Tibial nerve (tissue), 3 donors: ENCODE measurements at regions not wholly inside any gene's neighbourhood (a gene's known extent, or its start where the extent isn't known, plus 50 kb on each side); places are given as distances from the start of the nearest gene placed in this dataset.

Experiments used
- POLR2A ChIP-seq, 2 donors: fragments of 450-650 bp; IDR thresholded peaks; one replicate each; pipeline ENCODE4 v1.6.1; 2017; ENCODE audit warnings: antibody characterized with exemption in 2 of 2, mild to moderate bottlenecking in 2 of 2, moderate library complexity in 2 of 2
- TF ChIP-seq, protein P1 (sequence below), 5 experiments: fragments of 200-600 bp in 3 of 5; fragments of 450-650 bp in 2 of 5; sonication (generic) in 3 of 5; IDR thresholded peaks; one replicate each; pipeline ENCODE4 v1.5.1; 2016 to 2019; ENCODE audit warnings: antibody characterized with exemption in 5 of 5, mild to moderate bottlenecking in 3 of 5, moderate library complexity in 2 of 5

DNA sequence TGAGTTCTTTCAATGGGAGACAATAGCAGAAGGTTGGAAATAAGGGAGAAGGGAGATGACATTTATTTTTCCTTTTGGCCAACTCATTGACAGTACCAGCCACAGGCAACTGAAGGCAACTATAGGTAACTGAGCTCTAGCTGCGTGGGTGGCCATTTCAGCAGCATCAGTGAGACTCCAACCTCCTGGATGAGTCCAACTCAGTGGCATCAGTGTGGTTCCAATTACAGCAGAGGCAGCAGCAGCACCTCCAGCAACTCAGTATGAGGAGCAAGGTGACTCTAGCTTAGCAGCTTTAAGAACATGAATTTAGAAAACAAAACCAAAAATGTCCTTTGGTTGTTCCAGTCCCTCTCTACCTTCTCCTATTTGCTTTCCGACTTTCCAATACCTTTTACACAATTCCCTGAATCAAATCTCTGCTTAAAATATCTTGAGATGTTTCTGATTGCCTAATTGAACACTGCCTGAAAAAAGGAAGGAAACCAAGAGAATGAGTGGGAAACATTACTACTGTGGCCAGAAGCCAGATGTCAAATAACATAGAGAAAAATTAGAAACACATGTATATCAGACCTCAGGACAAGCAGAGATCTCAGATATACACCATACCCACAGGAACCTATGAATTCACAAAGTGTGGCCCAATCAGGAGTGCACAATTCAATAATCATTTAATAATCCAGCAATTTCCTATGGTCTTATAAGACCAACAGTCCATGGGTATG, 166.5 kb upstream of the RORB start:
- TF ChIP-seq, protein P1, sequence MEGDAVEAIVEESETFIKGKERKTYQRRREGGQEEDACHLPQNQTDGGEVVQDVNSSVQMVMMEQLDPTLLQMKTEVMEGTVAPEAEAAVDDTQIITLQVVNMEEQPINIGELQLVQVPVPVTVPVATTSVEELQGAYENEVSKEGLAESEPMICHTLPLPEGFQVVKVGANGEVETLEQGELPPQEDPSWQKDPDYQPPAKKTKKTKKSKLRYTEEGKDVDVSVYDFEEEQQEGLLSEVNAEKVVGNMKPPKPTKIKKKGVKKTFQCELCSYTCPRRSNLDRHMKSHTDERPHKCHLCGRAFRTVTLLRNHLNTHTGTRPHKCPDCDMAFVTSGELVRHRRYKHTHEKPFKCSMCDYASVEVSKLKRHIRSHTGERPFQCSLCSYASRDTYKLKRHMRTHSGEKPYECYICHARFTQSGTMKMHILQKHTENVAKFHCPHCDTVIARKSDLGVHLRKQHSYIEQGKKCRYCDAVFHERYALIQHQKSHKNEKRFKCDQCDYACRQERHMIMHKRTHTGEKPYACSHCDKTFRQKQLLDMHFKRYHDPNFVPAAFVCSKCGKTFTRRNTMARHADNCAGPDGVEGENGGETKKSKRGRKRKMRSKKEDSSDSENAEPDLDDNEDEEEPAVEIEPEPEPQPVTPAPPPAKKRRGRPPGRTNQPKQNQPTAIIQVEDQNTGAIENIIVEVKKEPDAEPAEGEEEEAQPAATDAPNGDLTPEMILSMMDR (IDR thresholded peaks at IDR 0.05), result no peak
- TF ChIP-seq POLR2A (IDR thresholded peaks at IDR 0.05), result no peak
